ENCODE measurements at regions not wholly inside any gene's neighbourhood (a gene's known extent, or its start where the extent isn't known, plus 50 kb on each side); places are given as distances from the start of the nearest gene placed in this dataset.

DNA sequence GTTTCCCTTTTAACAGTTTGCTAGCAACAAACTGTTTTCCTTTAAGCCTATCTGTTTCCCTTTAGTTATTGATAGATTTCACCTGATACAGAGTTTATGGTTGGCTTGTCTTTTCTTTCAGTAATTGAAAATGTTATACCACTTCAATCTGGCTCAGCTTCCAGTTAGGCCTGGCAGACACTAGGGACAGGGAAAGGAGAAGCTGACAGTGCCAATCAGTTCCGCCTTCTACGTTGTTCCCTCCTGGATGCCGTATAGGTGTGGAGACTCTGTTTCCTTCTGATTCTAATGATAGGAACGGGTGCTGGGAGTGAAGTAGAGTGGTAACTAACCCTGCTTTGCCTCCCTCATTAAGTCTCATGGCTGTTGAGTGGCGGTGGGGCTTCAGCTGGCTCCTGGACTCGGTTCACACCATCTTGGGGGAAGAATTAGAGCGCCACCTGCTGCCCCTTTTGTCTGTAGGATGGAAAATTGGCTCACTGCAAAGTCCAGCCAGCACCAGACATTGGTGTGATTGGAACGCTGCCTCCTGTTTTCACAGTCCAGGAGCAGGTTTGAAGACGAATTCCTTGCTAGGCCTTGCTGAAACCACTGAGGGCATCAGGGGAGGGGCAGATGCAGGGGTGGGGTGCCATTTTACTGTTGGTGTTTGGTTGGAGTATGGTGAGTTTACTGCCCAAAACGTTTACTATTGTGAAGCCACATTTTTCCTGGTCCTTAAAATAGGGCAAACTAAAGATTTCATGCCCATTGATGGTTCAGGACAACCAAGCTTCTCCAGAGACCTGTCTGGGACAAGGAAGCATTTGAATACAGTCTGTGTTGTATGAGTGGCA, 1729.5 kb downstream of the GRIK2 start:
- TF ChIP-seq POLR2A (IDR thresholded peaks at IDR 0.05; ENCODE audit: low read length): no peak
- TF ChIP-seq GATA1 (IDR thresholded peaks at IDR 0.05; ENCODE audit: low read depth, low read length): no peak
